B cell (primary cell): ENCODE measurements at regions not wholly inside any gene's neighbourhood (a gene's known extent, or its start where the extent isn't known, plus 50 kb on each side); places are given as distances from the start of the nearest gene placed in this dataset.

ENCODE experiments used
- ATAC-seq: fragments of 200-7000 bp; cut with Tn5 transposase; one replicate; pipeline ENCODE4 v1.10.0; 2021; ENCODE audit warnings: low read depth, mild to moderate bottlenecking, moderate number of reproducible peaks, moderate library complexity
- CTCF ChIA-PET: fragments of 350-600 bp; sonication (Branson Sonifier 250); formaldehyde crosslinking; loops from one replicate; lab custom pipeline; 2021; ENCODE audit warnings: antibody characterized with exemption, inconsistent platforms; lab: Charles Lee
- POLR2A ChIA-PET: fragments of 350-600 bp; sonication (Branson Sonifier 250); formaldehyde crosslinking; loops from one replicate; lab custom pipeline; 2021; ENCODE audit warnings: antibody characterized with exemption; lab: Charles Lee
- DNase-seq: peaks from one replicate; pipeline ENCODE4 v3.0.0; 2013
- H2AFZ ChIP-seq: 2 replicates; pipeline ENCODE4 v1.6.1; 2012; ENCODE audit warnings: mild to moderate bottlenecking, low read depth, low read length; ENCODE audit not compliant: insufficient read depth, poor library complexity, severe bottlenecking
- H3K27ac ChIP-seq, 2 donors: 1 replicate in 1 of 2; 2 replicates in 1 of 2; pipeline ENCODE4 v1.5.1; 2012 to 2013; ENCODE audit warnings: low read length in 2 of 2, mild to moderate bottlenecking in 2 of 2, moderate library complexity in 1 of 2
- H3K27me3 ChIP-seq, 4 experiments: fragments of 200-600 bp in 1 of 4; sonication (generic) in 1 of 4; replicated peaks in 1 of 4; 1 replicate in 2 of 4; 2 replicates in 2 of 4; pipeline versions ENCODE4 v1.6.1 to v1.7.0; 2013 to 2016; ENCODE audit warnings: low read length in 3 of 4, mild to moderate bottlenecking in 2 of 4, mixed read lengths in 1 of 4, moderate library complexity in 1 of 4; ENCODE audit not compliant: insufficient read depth in 4 of 4, control insufficient read depth in 3 of 4; ENCODE audit errors: control extremely low read depth in 1 of 4
- H3K36me3 ChIP-seq, 2 experiments: replicated peaks in 1 of 2; 1 replicate in 1 of 2; 2 replicates in 1 of 2; pipeline versions ENCODE4 v1.6.1 to v1.7.1; 2013; ENCODE audit warnings: low read length in 1 of 2; ENCODE audit not compliant: insufficient read depth in 2 of 2, control insufficient read depth in 1 of 2; ENCODE audit errors: control extremely low read depth in 1 of 2, extremely low read depth in 1 of 2
- H3K4me1 ChIP-seq, 2 donors: fragments of 200-600 bp in 1 of 2; sonication (generic) in 1 of 2; 1 replicate in 1 of 2; 2 replicates in 1 of 2; pipeline versions ENCODE4 v1.5.1 to v1.6.1; 2013 to 2017; ENCODE audit warnings: low read length in 2 of 2; ENCODE audit not compliant: control insufficient read depth in 2 of 2, insufficient read depth in 2 of 2
- H3K4me2 ChIP-seq: replicated peaks from 2 replicates; pipeline ENCODE3; 2012; ENCODE audit warnings: mild to moderate bottlenecking, low read depth, low read length; ENCODE audit not compliant: poor library complexity, severe bottlenecking
- H3K4me3 ChIP-seq, 5 experiments: fragments of 200-600 bp in 1 of 5; sonication (generic) in 1 of 5; 1 replicate in 3 of 5; 2 replicates in 2 of 5; pipeline versions ENCODE4 v1.5.1 to v1.7.0; 2011 to 2016; ENCODE audit warnings: low read length in 4 of 5, mild to moderate bottlenecking in 4 of 5, low read depth in 2 of 5, control low read depth in 1 of 5, moderate library complexity in 1 of 5; ENCODE audit not compliant: insufficient read depth in 1 of 5; ENCODE audit errors: control extremely low read depth in 1 of 5, extremely low read depth in 1 of 5
- H3K79me2 ChIP-seq: fragments of 200-600 bp; sonication (generic); one replicate; pipeline ENCODE4 v1.6.0; 2016; ENCODE audit warnings: low read length; ENCODE audit not compliant: control insufficient read depth, insufficient read depth
- H3K9ac ChIP-seq: fragments of 200-600 bp; sonication (generic); 2 replicates; pipeline ENCODE4 v1.6.1; 2017; ENCODE audit warnings: mild to moderate bottlenecking, low read length, moderate library complexity
- H3K9me3 ChIP-seq, 3 donors: one replicate each; pipeline versions ENCODE4 v1.6.1 to v1.7.1; 2013; ENCODE audit warnings: low read length in 2 of 3; ENCODE audit not compliant: control insufficient read depth in 2 of 3, insufficient read depth in 1 of 3; ENCODE audit errors: control extremely low read depth in 1 of 3
- H4K20me1 ChIP-seq: 2 replicates; pipeline ENCODE4 v1.6.0; 2012; ENCODE audit warnings: mild to moderate bottlenecking, low read length; ENCODE audit not compliant: insufficient read depth, control insufficient read depth, poor library complexity, severe bottlenecking
- H3K27ac Mint-ChIP-seq: one replicate; pipeline ENCODE4 v1.8.0; 2021; ENCODE audit warnings: mixed read lengths
- H3K27me3 Mint-ChIP-seq: one replicate; pipeline ENCODE4 v1.8.0; 2021; ENCODE audit warnings: mixed read lengths
- H3K4me1 Mint-ChIP-seq: one replicate; pipeline ENCODE4 v1.8.0; 2021; ENCODE audit warnings: mixed read lengths
- H3K4me3 Mint-ChIP-seq: one replicate; pipeline ENCODE4 v1.8.0; 2021; ENCODE audit warnings: mixed read lengths
- H3K9me3 Mint-ChIP-seq: one replicate; pipeline ENCODE4 v1.8.0; 2022; ENCODE audit warnings: mixed read lengths; ENCODE audit not compliant: insufficient read depth
- CTCF ChIP-seq: fragments of 200-600 bp; IDR thresholded peaks from one replicate; pipeline ENCODE4 v1.8.0; 2022; ENCODE audit warnings: antibody characterized with exemption, mild to moderate bottlenecking
- EZH2 ChIP-seq: IDR thresholded peaks from 2 replicates; pipeline ENCODE4 v1.6.1; 2012; ENCODE audit warnings: borderline replicate concordance, low read depth, mild to moderate bottlenecking, moderate library complexity, low read length; ENCODE audit not compliant: insufficient read depth, poor library complexity, severe bottlenecking
- WGBS: methylation state at CpG from one replicate; pipeline ENCODE4 v1.1.5; 2013; ENCODE audit warnings: missing lambda C conversion rate; ENCODE audit not compliant: insufficient coverage; 5-methylcytosine and 5-hydroxymethylcytosine counted together
- intact Hi-C: fragments of 100-400 bp; cut with micrococcal nuclease; formaldehyde crosslinking; loops from one replicate; pipeline ENCODE4 v1.10.0; 2022

GRCh38 chr3:59442046-59442445, 392.2 kb upstream of the CFAP20DC start:
- TF ChIP-seq CTCF (no peak), EZH2 (no peak)
- Mint-ChIP-seq H3K27me3 (no peaks in the 10 kb centered on the region), H3K4me1 (peaks cover 2% of the 10 kb centered on the region), H3K4me3 (no peak overlapping the region), H3K9me3 (no peaks in the 10 kb centered on the region), H3K27ac (no peak overlapping the region)
- H3K4me2 ChIP-seq, result no peak overlapping the region
- ATAC-seq (no peak), DNase-seq (no peak)
- intact Hi-C loops, result no loop called here
- no peak overlapping the region for H3K4me3 ChIP-seq
- no peaks in the 10 kb centered on the region for H3K9me3 ChIP-seq
- ChIA-PET CTCF (no interaction called here), POLR2A (no interaction called here)
- H3K79me2 ChIP-seq, result no peaks in the 10 kb centered on the region
- no peak overlapping the region for H3K27ac ChIP-seq
- H3K9ac ChIP-seq, result no peak overlapping the region
- no peaks in the 10 kb centered on the region for H3K27me3 ChIP-seq
- no peaks in the 10 kb centered on the region for H4K20me1 ChIP-seq
- no peaks in the 10 kb centered on the region for H3K36me3 ChIP-seq
- H2AFZ ChIP-seq, result no peak overlapping the region
- H3K4me1 ChIP-seq, result no peaks in the 10 kb centered on the region
- 66% methylated on average over 3 of the region's 6 CpGs for WGBS

GRCh38 chr3:59440285-59441028, 390.6 kb upstream of the CFAP20DC start:
- Histone ChIP-seq H3K36me3 (no peaks in the 10 kb centered on the region), H3K27ac (no peak overlapping the region), H3K9me3 (no peaks in the 10 kb centered on the region), H3K4me3 (no peak overlapping the region), H2AFZ (no peak overlapping the region), H3K27me3 (no peaks in the 10 kb centered on the region), H3K4me2 (no peak overlapping the region), H3K4me1 (no peaks in the 10 kb centered on the region), H3K9ac (no peak overlapping the region), H3K79me2 (no peaks in the 10 kb centered on the region), H4K20me1 (no peaks in the 10 kb centered on the region)
- DNase-seq (no peak), ATAC-seq (no peak)
- POLR2A ChIA-PET, result no interaction called here
- Mint-ChIP-seq H3K4me3 (no peak overlapping the region), H3K27ac (no peak overlapping the region), H3K4me1 (peaks cover 2% of the 10 kb centered on the region), H3K9me3 (no peaks in the 10 kb centered on the region), H3K27me3 (no peaks in the 10 kb centered on the region)
- intact Hi-C loops, result no loop called here
- WGBS, result 88% methylated on average over 4 of the region's 5 CpGs
- TF ChIP-seq CTCF (no peak), EZH2 (no peak)
- CTCF ChIA-PET, result interaction anchor here (0.7 kb wide), 1 partner anchor 391 kb away, joined by 3 read pairs; no protein-coding TSS in a partner anchor
